OCI-LY3 (cell line): ENCODE measurements at regions not wholly inside any gene's neighbourhood (a gene's known extent, or its start where the extent isn't known, plus 50 kb on each side); places are given as distances from the start of the nearest gene placed in this dataset.

Experiments used
- CTCF ChIP-seq: fragments of 200-600, 300-600 bp; sonication (generic); IDR thresholded peaks from 2 replicates; pipeline ENCODE4 v1.5.1; 2014; ENCODE audit warnings: antibody characterized with exemption, low read length, low read depth
- EZH2phosphoT487 ChIP-seq: fragments of 200-600 bp; shearing (Covaris generic); IDR thresholded peaks from 2 replicates; pipeline ENCODE4 v1.6.1; 2018; ENCODE audit warnings: antibody characterized with exemption, mixed run types, low read depth

- TF ChIP-seq CTCF (no peak), EZH2phosphoT487 (no peak)
Measured at GRCh38 chr21:35239811-35240219, 190.7 kb upstream of the RUNX1 start.
